Mammary epithelial cell (primary cell): ENCODE measurements at regions not wholly inside any gene's neighbourhood (a gene's known extent, or its start where the extent isn't known, plus 50 kb on each side); places are given as distances from the start of the nearest gene placed in this dataset.

Experiments used
- EZH2 ChIP-seq: IDR thresholded peaks from 2 replicates; pipeline ENCODE4 v1.6.1; 2012; ENCODE audit warnings: low read length, inconsistent platforms, borderline replicate concordance
- TF ChIP-seq, protein P1 (sequence below), 2 donors: IDR thresholded peaks in 1 of 2; conservative IDR thresholded peaks in 1 of 2; 2 replicates each; pipeline ENCODE4 v1.5.1; 2011 to 2012; ENCODE audit warnings: inconsistent platforms in 2 of 2, low read length in 2 of 2, mild to moderate bottlenecking in 2 of 2, control low read depth in 1 of 2, low read depth in 1 of 2; ENCODE audit not compliant: insufficient read depth in 1 of 2; ENCODE audit errors: extremely low read depth in 1 of 2

- TF ChIP-seq, protein P1, sequence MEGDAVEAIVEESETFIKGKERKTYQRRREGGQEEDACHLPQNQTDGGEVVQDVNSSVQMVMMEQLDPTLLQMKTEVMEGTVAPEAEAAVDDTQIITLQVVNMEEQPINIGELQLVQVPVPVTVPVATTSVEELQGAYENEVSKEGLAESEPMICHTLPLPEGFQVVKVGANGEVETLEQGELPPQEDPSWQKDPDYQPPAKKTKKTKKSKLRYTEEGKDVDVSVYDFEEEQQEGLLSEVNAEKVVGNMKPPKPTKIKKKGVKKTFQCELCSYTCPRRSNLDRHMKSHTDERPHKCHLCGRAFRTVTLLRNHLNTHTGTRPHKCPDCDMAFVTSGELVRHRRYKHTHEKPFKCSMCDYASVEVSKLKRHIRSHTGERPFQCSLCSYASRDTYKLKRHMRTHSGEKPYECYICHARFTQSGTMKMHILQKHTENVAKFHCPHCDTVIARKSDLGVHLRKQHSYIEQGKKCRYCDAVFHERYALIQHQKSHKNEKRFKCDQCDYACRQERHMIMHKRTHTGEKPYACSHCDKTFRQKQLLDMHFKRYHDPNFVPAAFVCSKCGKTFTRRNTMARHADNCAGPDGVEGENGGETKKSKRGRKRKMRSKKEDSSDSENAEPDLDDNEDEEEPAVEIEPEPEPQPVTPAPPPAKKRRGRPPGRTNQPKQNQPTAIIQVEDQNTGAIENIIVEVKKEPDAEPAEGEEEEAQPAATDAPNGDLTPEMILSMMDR (conservative IDR thresholded peaks at IDR 0.05 in 1 of 2, IDR thresholded peaks at IDR 0.05 in 1 of 2; ENCODE audit: extremely low read depth in 1 of 2, insufficient read depth in 1 of 2, low read depth in 1 of 2, low read length in 2 of 2) = no peak
- TF ChIP-seq EZH2 = no peak
Measured at GRCh38 chr4:28385801-28386200, 1525.2 kb downstream of the STIM2 start.
